ENCODE measurements at regions not wholly inside any gene's neighbourhood (a gene's known extent, or its start where the extent isn't known, plus 50 kb on each side); places are given as distances from the start of the nearest gene placed in this dataset.
"Not testable (repeated sequence)": the region's sequence is repeated elsewhere in the genome, so short reads cannot be mapped to it uniquely, and the experiment has no call there.

DNA sequence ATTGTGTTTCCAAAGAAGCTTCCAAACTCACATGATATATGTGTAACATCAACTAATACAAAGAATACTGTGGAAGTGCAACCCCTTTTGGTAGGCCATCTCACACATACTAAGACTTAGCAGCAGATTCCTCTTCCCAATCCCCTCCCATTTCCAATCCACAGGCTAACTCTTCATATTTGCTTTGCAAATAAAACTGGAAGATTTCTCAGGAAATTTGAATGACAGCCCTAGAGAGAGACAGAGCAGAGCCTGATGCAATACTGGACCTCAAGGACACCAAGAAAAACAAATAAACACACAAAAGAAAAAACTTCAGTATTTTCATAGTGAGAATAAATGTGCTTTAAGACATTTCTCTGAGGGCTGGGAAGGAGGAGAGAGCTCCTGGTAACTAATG, 190.2 kb upstream of the BRINP3 start:
- DNase-seq = no peak

DNA sequence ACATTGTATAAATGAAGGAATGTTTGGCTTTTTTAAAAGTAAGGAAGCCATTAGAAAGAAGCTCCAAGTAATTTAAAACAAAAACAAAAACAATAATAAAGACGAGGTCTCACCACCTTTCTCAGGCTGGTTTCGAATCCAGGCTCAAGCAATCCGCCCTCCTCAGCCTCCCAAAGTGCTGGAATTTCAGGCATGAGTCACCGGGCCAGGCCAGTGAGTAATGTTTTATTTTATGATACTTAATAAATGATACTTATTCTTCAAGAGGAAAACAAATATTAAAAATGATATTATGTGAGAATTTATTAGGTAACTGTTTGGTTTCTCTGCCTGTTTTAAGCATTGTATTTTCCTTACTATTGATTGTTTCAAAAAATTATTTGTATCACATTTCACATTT, 201.4 kb upstream of the BRINP3 start:
- DNase-seq = no peak

DNA sequence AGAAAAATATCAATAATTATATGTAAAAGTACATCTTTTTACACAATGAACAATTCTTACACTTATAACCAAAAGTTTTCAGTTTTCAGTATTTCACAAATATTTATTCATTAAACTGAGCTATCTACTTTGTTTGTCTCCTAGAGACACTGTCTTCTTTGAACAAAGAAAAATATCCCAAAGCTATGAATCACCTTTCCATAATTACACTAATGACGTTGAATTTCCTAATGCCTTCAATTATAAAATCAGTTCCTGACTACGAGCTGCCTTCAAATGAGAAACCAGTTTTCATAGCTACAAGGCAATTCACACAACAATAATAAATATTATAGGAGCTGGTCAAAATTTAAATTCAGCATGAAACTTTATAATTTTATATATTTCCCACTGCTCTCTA, 201.8 kb upstream of the BRINP3 start:
- DNase-seq = no peak

DNA sequence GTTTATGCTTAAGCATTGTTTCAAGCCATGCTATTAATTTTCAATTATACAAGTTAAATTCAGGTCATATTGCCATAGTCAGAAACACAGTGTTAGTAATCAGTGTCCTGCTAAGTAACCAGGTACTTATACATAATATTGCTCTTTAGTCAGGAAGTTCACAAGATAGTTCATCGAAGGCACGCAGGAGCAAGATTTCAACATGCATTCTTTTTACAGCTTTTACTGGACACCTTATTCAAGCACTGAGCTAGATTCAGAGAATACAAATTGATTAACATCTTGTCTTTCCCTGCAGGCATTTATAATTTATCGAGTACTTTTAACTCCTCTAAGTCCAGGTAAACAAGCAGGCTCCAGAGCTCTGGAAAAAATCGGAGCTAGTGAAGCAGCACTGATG, 202.3 kb upstream of the BRINP3 start:
- no peak for DNase-seq

DNA sequence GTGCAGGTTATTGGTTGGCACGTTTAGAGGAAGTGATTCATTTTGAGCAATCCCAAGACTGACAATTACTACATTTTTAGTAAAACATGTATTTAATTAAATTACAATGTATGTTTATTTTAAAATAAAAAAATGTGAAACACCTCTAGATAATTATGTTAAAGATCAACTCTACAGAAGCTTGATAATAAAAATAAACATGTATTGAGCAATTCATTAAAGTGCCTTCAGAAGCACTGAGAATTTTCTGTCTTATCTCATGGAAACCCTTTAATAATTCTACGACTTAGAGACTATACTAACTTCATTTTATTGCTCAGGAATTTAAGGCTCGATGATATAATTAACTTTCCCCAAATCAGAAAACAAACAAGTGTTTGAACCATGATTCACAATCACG, 208.0 kb upstream of the BRINP3 start:
- no peak for DNase-seq

DNA sequence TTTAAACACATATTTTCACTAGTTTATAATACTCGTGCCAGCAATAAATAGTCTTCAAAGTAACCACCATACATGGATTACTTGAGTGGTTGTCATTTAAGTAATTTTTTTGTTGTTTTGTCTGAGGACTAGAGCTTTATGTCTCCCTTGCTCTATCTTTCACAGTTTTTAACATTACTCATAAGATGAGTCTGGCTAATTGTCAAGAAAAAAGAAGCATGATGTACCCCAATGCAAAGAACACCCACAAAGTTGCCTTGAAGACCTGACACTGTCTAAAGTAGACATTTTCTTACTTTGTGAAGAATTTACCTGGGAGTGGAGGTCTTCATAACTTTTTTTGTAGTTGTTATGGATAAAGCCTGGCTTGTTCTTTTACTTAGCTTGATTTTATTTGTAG, 210.4 kb upstream of the BRINP3 start:
- DNase-seq = no peak

DNA sequence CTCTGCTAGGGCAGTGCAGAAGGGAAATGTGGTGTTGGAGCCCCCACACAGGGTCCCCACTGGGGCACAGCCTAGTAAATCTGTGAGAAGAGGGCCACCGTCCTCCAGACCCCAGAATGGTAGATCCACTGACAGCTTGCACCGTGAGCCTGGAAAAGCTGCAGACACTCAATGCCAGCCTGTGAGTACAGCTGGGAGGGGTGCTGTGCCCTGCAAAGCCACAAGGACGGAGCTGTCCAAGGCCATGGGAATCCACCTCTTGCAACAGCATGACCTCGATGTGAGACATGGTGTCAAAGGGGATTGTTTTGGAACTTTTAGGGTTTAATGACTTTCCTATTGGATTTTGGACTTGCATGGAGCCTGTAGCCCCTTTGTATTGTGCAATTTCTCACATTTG, 220.8 kb upstream of the BRINP3 start:
- not testable (repeated sequence) for DNase-seq

DNA sequence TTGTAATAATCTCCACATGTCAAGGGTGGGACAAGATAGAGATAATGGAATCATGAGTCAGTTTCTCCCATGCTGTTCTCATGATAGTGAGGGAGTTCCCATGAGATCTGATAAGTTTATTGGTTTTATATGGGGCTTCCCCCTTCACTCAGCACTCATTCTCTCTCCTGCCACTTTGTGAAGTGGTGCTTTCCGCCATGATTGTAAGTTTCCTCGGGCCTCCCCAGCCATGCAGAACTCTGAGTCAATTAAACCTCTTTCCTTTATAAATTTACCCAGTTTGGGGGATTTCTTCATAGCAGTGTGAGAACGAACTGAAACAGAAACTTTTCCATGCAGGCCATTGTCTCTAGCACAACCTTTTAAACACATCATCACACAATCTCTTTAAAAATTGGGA, 221.5 kb upstream of the BRINP3 start:
- DNase-seq = no peak

DNA sequence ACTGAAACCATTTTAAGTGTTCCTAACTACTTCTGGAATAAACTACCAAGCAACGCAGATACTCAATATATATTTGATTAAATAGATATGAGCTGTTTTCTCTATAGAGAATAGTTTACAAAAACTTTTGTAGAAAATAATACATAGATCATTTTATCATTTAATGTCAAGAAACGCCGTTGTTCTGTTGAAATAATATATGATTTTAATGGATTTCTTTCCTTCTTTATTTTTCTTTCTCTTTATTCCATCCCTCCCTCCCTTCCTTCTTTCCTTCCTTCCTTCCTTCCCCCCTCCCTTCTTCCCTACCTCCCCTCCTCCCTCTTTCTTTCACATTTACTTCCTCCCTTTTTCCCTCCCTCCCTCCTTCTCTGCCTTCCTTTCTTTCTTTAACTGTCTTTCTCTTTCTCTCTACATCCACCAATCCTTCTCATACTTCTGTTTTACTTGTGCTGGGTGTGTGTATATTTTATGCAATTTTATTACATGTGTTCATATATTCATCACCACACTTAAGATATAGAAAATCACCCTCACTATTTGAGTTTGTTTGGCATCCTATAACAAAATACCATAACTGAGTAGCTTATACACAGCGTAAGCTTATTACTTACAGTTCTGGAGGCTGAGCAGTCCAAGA, 230.9 kb upstream of the BRINP3 start:
- DNase-seq = no peak

DNA sequence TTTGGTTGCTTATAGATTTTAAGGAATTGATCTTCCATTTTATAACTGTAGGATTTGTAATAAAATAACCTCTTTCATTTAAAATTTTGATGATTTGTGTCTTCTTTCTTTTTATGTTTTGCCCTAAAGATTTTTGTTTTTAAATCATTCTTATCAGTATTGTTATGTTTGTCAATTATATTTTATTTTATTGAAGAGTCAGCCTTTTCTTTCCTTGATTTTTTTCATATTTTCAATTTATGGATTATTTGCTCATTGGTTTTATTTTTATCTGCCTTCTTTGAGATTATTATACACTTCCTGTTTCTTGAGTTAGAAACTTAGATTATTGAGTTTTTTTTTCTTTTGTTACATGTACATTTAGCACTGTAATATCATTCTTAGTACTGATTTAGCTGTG, 233.4 kb upstream of the BRINP3 start:
- no peak for DNase-seq

DNA sequence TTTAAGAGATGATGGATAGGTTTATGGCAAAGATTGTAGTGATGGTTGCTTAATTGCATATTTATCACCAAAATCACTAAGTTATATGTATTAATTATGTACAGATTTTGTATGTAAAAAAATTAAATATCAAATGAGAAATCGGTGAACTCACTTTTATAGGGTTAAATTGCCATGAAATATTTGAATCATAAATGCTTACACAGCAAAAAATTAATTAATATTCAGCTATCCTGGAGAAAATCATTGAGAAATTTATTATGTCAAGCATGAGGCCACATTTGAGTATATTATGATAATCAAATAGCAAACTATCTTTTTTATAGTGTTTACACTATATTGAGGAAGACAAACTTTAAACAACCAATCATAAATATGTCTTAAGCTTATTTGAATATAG, 239.4 kb upstream of the BRINP3 start:
- no peak for DNase-seq

DNA sequence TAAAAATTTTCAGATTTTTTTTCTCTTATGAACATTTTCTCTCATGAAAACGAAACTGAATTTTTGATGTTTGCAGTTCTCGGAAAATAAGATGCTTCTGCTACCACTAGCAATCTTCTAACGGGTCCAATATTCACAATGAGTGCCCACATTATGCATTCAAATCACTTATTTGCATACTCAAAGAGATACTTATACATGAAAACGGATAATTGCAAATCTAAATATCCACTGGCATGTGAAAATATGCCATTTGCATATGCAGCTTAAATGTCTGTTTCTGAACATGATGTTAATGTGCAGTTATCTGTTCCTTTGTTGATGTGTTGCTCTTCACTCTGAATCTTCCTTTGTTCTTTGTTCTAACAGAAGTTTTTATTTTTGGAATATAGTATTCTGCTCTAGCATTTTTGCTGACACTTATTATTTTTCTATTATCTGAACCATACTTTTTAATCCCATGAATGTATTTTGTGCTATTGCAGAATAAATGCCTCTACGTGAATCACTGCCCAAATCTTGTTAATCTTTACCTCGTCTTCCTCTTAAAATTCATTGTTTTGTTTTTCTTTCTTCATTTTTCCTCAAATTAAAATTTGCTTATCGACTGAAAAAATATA, 259.4 kb upstream of the BRINP3 start:
- DNase-seq = no peak

DNA sequence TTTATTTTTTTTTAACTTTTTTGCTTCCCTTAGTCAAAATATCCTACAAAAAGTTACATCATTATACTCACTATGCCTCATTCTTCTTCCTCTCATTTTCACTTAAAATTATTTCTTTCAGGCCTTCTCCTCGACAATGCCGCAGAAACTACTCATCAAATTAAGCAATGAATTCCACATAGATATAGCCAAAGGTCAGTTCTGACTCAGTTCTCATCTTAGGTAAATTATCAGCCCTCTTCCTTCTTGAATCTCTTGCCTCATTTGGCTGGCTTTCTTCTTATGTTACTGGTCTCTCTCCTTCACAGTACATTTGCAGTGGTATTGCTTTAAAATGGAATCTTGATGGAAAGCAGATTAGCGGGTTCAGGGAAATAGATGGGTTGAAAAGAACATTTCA, 260.7 kb upstream of the BRINP3 start:
- no peak for DNase-seq

DNA sequence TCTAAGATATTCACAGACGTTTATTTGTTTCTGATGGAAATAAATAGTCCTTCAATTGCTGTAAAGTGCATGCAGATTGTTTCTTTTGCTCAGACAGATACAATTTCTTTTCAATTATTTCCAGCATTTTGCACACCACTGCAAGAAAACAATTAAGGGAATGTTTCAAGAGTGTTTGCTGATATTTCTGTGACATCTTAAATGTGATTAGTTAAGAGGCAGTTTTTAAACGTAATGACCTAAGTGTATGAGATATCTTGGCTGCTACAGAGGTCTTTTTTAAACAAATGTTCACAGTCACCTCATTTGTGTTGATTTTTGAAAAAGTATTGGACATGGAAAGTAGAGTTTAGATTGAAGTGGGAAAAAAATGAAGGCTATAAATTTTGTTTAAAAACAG, 262.3 kb upstream of the BRINP3 start:
- DNase-seq = no peak

DNA sequence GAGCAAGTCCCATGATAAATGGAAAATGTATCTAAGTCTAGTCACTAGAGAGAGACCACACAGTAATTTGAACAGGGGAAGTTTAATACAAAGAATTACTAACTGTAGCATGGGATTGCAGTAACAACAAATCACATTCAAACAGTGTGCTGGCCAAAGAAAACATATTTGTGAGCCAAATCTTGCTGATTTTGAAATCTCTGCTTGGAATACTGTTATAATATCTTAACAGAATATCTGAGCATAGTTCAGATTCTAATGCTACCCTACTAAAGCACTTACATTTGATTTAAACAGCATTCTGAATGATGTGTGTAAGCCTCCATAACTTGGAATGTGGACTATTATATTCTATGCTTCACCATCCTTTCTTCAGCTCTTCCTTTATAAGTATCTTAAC, 270.0 kb upstream of the BRINP3 start:
- no peak for DNase-seq

DNA sequence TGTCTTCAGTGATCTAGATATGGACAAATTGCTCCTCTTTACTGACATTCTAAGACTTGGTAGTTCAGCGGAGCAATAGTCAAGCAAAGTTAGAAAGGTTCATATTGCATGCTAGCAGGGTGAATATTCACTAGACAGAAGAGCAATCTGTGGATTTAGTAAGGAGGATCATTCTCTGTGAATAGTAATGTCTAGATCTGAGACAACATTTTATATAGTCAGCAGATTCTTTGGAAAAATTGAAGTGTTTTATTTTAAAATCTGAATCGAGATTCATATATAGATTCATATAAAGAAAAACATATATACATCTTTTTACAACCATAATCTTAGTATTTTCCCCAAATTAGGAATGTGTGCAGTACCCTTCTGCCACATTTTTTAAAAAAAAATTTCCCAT, 274.5 kb upstream of the BRINP3 start:
- DNase-seq = no peak

DNA sequence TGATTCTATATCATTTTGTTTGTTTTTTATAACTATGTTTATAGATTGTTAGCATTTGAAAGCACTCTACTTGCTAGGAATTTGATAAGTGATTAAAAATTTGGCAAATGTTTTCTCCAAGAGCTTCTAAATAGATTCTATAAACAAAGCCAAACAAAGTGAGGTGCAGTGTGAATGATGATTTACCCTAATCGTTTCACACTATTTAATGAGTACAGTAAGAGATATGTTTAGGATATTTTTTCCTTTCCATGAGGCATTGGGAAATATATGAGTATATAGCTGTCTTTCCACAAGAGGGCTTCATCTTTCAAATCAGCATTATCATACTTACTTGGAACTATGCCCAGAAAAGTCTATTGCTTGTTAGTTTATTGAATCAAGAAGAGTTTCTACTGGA, 277.0 kb upstream of the BRINP3 start:
- DNase-seq = no peak

DNA sequence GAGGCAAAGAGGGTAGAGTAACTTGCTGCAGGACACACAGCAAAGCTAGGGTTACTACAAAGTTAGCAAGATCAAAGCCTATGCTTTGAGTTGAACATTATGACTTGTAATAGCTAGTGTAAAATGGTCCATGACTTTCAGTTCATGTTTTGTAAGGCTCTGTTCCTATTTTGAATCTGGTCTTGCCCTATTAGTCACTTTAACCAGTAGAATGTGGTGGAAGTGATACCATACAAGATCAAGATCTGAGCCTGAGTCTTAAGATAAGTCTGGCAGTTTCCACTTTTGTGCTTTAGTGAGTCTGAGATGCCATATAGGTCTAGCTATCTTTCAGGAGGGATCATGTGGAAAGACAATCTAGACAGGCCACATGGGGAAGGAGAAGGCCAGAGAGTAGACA, 282.1 kb upstream of the BRINP3 start:
- no peak for DNase-seq

DNA sequence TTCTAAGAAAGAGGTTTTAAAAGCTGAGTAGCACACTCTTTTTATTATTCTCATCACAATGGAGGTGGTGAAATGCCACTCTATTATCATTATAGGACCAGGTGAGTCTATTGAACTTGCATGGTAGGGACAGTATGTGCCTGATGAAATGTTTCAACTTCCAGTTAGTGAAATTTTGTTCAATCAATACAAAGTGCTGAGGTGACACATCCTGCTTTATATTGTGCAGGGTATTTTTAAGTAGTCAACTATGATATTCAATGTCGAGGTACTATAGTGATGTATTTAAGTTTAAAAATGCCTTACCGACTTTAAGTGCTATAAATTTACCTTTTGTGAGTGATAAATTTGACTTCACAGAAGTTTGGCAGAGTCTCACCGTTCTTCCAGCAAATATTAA, 284.7 kb upstream of the BRINP3 start:
- DNase-seq = no peak

DNA sequence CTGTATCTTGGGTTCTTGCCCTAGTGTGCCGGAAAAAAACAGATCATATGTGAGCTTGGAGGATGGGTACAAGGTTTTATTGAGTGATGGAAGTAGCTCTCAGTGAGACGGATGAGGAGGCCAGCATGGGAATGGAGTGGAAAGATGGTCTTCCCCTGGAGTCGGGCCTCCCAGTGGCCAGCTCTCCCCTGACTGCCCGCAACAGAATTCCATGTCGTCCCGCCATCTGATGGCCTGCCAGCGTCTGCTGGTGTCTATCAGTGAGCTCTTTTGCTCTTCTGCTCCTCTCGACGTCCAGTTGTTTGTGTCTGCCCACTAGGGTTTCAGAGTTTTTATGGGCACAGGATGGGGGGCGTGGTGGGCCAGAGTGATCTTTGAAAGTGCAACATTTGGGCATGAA, 315.2 kb upstream of the BRINP3 start:
- DNase-seq = no peak

DNA sequence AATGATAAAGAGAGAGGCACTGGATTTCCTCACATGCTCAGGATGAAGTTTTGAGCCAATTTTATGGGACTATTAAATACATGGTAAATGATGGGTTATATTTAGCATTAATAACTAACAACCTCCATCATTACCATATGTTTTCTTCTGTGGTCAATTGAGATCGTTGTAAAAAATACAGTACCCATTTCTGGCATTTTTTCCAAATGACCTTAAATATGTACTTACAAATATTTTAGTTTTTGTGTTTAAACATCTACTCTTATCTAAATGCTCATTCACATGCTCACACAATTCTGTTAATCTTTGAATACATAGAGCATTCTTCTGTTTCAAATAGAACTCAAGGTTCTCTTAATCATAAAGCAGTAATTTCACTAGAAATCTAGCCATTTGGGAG, 330.0 kb upstream of the BRINP3 start:
- DNase-seq = no peak

DNA sequence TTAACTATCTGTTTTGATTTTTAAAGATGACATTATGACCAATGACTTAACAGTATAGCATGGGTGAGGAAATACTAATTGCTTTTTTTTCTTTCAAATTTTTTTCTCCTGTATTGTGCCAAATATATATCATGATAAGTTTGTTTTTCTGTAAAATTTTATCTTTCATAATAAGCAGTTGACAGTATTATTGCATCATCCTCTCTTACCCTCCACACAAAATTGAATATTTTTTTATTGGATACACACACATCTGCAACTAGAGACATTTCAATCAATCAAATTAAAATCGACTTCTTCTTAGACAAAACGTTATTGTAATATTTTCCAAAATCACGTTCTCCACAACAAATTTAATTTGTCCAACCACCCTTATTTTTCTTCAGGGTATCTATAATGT, 330.4 kb upstream of the BRINP3 start:
- no peak for DNase-seq

DNA sequence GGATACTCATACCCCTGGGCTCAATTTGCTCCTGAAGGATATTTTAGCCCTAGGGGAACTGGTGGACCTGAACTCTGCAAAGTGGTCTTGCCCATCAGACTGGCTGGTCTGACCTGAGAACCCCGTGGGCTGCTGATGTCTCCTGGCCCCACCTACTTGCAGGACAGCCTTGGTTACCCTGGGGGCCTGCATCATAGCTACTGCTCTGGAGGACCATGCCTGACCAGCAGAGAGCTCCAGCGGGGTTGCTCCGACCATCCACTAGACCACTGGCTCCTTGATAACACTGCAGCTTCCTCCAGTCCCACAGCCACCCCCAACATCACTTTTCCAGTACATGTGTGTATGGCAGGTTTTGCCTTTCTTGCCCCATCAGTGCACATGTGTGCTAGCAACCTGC, 331.6 kb upstream of the BRINP3 start:
- DNase-seq = no peak

DNA sequence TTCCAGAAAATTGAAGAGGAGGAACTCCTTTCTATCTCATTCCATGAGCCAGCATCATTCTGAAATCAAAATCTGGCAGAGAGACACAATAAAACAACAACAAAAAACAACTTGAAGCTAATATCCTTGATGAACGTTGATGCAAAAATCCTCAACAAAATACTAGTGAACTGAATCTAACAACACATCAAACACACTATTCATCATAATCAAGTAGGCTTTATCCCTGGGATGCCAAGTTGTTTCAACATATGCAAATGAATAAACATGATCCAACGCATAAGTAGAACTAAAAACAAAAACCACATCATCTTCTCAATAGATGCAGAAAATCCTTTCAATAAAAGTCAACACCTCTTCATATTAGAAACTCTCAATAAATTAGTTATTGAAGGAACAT, 335.3 kb upstream of the BRINP3 start:
- no peak for DNase-seq

Measured in anterior cingulate cortex (tissue), 58 donors.